ENCODE measurements at regions not wholly inside any gene's neighbourhood (a gene's known extent, or its start where the extent isn't known, plus 50 kb on each side); places are given as distances from the start of the nearest gene placed in this dataset.

DNA sequence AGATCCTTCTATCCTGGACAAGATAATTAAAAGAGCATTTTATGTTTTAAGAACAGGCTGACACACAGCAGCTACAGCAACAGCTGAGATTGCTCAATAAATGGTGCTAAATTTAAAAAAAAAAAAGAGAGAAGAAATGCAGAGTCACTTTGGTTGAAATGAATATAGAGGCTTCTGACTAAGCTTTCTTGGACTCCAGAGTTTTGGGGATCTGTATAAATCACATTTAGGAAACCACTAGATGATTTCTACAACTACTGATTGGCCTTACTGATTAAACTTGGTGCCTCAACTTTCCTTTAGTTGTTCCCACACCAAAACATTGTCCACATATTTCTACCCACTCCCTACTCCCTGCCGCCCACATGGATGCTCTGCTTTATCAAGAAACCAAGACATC, 132.9 kb upstream of the ZBTB20 start:
- Histone ChIP-seq H3K36me3 (ENCODE audit: low read depth) (no peaks in the 10 kb centered on the region), H3K9me3 (no peaks in the 10 kb centered on the region), H3K4me3 (no peak overlapping the region), H3K4me1 (ENCODE audit: low read depth) (no peaks in the 10 kb centered on the region)
- DNase-seq (no peak), ATAC-seq (no peak)
- intact Hi-C loops (cut with DNase I, micrococcal nuclease) = no loop called here
- TF ChIP-seq, protein P1, sequence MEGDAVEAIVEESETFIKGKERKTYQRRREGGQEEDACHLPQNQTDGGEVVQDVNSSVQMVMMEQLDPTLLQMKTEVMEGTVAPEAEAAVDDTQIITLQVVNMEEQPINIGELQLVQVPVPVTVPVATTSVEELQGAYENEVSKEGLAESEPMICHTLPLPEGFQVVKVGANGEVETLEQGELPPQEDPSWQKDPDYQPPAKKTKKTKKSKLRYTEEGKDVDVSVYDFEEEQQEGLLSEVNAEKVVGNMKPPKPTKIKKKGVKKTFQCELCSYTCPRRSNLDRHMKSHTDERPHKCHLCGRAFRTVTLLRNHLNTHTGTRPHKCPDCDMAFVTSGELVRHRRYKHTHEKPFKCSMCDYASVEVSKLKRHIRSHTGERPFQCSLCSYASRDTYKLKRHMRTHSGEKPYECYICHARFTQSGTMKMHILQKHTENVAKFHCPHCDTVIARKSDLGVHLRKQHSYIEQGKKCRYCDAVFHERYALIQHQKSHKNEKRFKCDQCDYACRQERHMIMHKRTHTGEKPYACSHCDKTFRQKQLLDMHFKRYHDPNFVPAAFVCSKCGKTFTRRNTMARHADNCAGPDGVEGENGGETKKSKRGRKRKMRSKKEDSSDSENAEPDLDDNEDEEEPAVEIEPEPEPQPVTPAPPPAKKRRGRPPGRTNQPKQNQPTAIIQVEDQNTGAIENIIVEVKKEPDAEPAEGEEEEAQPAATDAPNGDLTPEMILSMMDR (IDR thresholded peaks at IDR 0.05) = no peak

DNA sequence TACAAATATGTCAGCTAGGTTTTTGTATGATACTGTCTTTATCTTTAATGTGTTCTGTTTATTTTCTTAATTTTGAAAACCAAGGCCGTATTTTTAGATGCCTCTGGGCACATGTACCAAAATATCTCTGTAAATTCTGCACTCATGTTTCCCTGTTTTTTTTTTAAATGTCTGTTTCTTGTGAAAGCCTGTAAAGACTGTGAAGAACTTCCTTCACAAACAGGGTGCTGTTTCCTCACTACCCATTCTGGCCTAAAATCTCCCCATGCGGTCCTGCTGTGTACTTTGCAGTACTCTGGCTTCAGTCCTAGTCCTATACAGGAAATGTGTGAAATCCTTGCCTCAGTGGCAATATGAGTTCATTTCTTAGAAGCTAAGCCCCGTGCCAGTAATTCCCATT, 133.4 kb upstream of the ZBTB20 start:
- H3K4me3 ChIP-seq = no peak overlapping the region
- H3K9me3 ChIP-seq = no peaks in the 10 kb centered on the region
- no peak for DNase-seq
- no peaks in the 10 kb centered on the region for H3K4me1 ChIP-seq (ENCODE audit: low read depth)
- TF ChIP-seq, protein P1 (IDR thresholded peaks at IDR 0.05) = no peak
- no peaks in the 10 kb centered on the region for H3K36me3 ChIP-seq (ENCODE audit: low read depth)
- ATAC-seq = no peak
- intact Hi-C loops (cut with DNase I, micrococcal nuclease) = no loop called here

DNA sequence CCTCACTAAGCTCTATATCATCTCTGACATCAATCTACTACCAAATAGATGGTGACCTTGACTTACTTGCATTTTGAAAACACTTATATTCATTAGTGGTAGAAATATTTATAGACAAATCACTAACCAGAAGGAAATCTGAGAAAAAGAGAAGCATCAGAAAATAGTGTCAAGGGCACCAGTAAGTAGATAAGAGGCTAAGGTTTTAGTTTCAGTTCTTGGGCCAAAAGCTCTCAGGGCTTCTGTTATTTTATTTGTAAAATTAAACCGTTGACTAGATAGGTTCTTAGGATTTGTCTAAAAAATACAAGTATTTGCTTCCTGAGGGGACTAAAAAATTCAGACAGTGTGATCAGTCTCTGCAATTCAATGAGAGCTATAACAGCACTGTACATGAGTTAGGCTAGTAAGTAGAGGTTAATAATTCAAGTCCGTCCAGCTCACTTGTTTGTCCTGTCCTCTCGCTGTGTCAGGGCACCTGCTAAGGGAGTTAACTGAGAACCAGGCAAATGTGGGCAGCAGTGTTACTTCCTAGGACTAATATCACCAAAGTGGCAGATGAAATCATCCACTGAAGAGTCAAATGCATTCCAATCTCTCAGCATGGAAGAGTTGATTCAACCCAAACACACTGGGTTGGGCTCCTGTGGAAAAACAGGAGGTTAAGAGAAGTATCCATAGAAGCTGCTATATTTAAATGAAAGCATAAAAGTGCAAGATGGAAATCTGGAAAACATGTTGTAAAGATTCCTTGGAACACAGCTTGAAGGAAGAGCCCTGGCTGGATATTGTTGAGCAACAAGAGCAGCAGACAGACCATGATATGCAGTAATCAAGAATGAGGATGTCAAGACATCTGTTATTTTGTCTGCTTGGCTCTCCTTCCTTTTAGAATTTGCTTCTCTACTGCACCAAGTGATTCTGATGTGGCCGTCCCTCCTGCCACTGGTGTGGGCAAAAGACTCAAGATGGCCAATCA, 134.9 kb upstream of the ZBTB20 start:
- H3K9me3 ChIP-seq = no peaks in the 10 kb centered on the region
- intact Hi-C loops (cut with DNase I, micrococcal nuclease) = no loop called here
- H3K4me3 ChIP-seq = no peak overlapping the region
- no peak for DNase-seq
- TF ChIP-seq, protein P1 (IDR thresholded peaks at IDR 0.05) = no peak
- H3K4me1 ChIP-seq (ENCODE audit: low read depth) = no peaks in the 10 kb centered on the region
- no peaks in the 10 kb centered on the region for H3K36me3 ChIP-seq (ENCODE audit: low read depth)
- no peak for ATAC-seq

DNA sequence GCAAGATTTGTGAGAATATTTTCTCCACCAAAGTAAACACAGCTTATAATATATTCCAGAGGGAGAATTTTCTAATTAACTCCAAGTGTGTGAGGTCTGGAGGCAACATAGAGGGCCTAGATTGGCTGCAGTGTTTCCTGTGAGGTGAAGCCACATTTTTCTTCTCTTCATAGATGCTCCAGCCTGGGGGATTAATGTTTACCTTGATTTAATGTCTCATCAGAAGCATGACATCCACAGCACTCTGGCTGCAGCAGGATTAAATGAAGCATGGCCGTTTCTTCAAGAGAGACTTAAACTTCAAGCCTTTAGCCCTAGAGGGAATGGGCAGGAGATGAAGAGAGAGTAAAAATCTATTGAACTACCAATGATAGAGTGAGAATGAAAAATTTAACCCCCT, 137.9 kb upstream of the ZBTB20 start:
- TF ChIP-seq, protein P1 (IDR thresholded peaks at IDR 0.05) = no peak
- ATAC-seq = no peak
- Histone ChIP-seq H3K4me1 (ENCODE audit: low read depth) (no peaks in the 10 kb centered on the region), H3K9me3 (no peaks in the 10 kb centered on the region), H3K36me3 (ENCODE audit: low read depth) (no peaks in the 10 kb centered on the region), H3K4me3 (no peak overlapping the region)
- intact Hi-C loops (cut with DNase I, micrococcal nuclease) = no loop called here
- DNase-seq = no peak

DNA sequence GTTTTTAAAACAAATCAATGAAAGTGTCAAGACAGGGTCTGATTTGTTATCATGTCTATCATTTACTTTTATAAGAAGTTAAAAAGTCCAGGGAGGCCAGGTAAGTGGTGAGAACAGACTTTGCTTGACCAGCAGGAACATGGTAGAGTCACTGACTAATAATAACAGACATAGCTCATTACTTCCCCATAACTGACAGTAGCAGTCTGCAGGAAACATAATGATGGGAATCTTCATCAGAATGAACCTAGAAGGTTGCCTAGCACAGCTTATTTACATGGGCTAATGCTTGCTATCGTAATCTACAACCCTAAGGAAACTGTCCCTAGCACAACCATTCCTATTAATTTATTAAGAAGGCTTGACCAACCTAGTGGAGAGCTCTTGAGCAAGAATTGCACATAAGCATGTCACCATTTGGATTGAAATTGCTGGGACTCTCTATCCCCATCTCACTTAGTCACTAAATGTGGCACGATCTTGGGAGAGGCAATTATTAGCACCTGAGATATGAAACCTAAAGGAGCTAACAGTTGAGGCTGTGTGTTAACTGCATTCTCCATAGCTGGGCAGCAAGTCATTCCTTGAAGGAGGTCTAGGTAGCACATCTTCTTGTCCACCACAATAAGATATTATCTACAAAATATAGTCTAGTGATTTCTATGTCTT, 139.6 kb upstream of the ZBTB20 start:
- Histone ChIP-seq H3K9me3 (no peaks in the 10 kb centered on the region), H3K36me3 (ENCODE audit: low read depth) (no peaks in the 10 kb centered on the region), H3K4me1 (ENCODE audit: low read depth) (no peaks in the 10 kb centered on the region), H3K4me3 (no peak overlapping the region)
- DNase-seq (no peak), ATAC-seq (no peak)
- intact Hi-C loops (cut with DNase I, micrococcal nuclease) = no loop called here
- TF ChIP-seq, protein P1 (IDR thresholded peaks at IDR 0.05) = no peak

Measured in mucosa of descending colon (tissue), 3 donors.